ENCODE measurements at regions not wholly inside any gene's neighbourhood (a gene's known extent, or its start where the extent isn't known, plus 50 kb on each side); places are given as distances from the start of the nearest gene placed in this dataset.

DNA sequence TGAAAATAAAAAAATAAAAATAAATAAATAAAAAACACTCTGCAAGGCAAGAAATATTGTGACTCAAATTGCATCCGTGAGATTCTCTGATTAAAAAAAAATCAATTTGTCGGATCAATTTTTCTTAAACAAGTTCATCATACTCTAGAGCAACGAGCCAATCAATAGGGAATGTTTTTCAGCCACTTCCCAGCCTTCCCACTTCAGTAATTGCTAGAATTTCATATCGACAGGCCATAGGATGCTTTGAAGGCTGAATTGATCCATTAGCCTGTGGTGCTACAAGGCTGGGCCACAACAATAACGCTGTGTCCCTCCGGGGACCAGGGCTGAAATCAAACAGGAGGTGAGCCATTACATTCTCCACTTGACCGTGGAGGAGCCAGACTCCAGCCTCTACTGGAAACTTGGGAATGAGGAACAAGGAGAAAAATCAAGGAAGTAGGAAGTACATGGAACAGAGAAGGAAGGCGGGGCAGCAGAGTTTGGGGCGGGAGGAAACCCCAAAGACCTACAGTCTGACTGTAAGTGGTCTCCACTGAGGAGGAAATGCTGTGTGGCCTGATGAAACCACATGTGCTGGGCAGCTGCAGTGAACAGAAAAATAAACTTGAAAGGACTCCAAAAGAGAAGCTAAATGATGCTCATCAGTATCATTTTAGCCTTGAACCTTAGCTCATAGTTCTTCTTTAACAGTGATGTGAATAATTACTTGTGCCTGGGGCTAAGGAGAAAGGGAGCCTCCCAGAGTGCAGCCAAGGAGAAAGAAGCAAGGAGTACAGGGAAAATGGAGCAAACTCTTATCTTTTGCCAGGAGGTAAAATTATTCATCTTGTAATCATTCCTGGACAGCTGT, 308.6 kb downstream of the TLE1 start:
- no peaks in the 10 kb centered on the region for H3K36me3 ChIP-seq (ENCODE audit: low read length)
- no peaks in the 10 kb centered on the region for H3K9me2 ChIP-seq (replicated peaks; ENCODE audit: insufficient read depth, low read length)
- no peaks in the 10 kb centered on the region for H3K79me2 ChIP-seq (ENCODE audit: insufficient read depth, low read length)
- no peak overlapping the region for H3K27ac ChIP-seq (ENCODE audit: low read depth, low read length)
- no peak overlapping the region for H2AFZ ChIP-seq (ENCODE audit: low read depth, low read length, severe bottlenecking)
- no peak overlapping the region for H3K9ac ChIP-seq (ENCODE audit: low read length)
- no peak overlapping the region for H3K4me3 ChIP-seq (ENCODE audit: insufficient read depth, low read length, poor library complexity, severe bottlenecking)
- no peaks in the 10 kb centered on the region for H4K20me1 ChIP-seq (ENCODE audit: low read depth, low read length)
- H3K27me3 ChIP-seq (ENCODE audit: low read length) = no peaks in the 10 kb centered on the region
- H3F3A ChIP-seq (ENCODE audit: insufficient read depth) = no peaks in the 10 kb centered on the region
- no peaks in the 10 kb centered on the region for H3K9me3 ChIP-seq (ENCODE audit: insufficient read depth, low read length)
- H3K4me2 ChIP-seq (ENCODE audit: low read depth, low read length, poor library complexity, severe bottlenecking) = no peak overlapping the region
- TF ChIP-seq EZH2phosphoT487 (conservative IDR thresholded peaks at IDR 0.05; ENCODE audit: low read length) = no peak
- TF ChIP-seq, protein P1, sequence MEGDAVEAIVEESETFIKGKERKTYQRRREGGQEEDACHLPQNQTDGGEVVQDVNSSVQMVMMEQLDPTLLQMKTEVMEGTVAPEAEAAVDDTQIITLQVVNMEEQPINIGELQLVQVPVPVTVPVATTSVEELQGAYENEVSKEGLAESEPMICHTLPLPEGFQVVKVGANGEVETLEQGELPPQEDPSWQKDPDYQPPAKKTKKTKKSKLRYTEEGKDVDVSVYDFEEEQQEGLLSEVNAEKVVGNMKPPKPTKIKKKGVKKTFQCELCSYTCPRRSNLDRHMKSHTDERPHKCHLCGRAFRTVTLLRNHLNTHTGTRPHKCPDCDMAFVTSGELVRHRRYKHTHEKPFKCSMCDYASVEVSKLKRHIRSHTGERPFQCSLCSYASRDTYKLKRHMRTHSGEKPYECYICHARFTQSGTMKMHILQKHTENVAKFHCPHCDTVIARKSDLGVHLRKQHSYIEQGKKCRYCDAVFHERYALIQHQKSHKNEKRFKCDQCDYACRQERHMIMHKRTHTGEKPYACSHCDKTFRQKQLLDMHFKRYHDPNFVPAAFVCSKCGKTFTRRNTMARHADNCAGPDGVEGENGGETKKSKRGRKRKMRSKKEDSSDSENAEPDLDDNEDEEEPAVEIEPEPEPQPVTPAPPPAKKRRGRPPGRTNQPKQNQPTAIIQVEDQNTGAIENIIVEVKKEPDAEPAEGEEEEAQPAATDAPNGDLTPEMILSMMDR (IDR thresholded peaks at IDR 0.05; ENCODE audit: insufficient read depth, low read length, poor library complexity, severe bottlenecking) = no peak

DNA sequence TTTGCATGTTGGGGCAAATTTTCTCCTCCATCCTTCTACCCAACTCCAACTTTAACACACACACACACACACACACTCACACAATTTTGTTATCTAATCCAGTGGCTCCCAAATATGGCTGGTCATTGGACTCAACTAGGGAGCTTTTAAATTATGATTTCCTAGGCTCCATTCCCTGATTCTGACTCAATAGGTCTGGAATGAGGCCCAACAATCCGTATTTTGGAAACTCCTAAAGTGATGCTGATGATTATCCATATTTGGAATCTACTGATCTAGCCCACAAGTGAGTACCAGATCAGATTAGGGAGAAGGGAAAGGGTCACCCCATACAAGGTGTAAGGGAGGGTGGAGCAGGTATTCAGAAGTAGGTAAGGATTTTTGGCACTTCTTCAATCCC, 309.7 kb downstream of the TLE1 start:
- Histone ChIP-seq H3K36me3 (ENCODE audit: low read length) (no peaks in the 10 kb centered on the region), H3K9me2 (replicated peaks; ENCODE audit: insufficient read depth, low read length) (no peaks in the 10 kb centered on the region), H3K9me3 (ENCODE audit: insufficient read depth, low read length) (no peaks in the 10 kb centered on the region), H3K4me2 (ENCODE audit: low read depth, low read length, poor library complexity, severe bottlenecking) (no peak overlapping the region), H2AFZ (ENCODE audit: low read depth, low read length, severe bottlenecking) (no peak overlapping the region), H3K79me2 (ENCODE audit: insufficient read depth, low read length) (no peaks in the 10 kb centered on the region), H3K27ac (ENCODE audit: low read depth, low read length) (no peak overlapping the region), H3K9ac (ENCODE audit: low read length) (no peak overlapping the region), H3F3A (ENCODE audit: insufficient read depth) (no peaks in the 10 kb centered on the region), H4K20me1 (ENCODE audit: low read depth, low read length) (no peaks in the 10 kb centered on the region), H3K27me3 (ENCODE audit: low read length) (no peaks in the 10 kb centered on the region), H3K4me3 (ENCODE audit: insufficient read depth, low read length, poor library complexity, severe bottlenecking) (no peak overlapping the region)
- TF ChIP-seq EZH2phosphoT487 (conservative IDR thresholded peaks at IDR 0.05; ENCODE audit: low read length) = no peak
- TF ChIP-seq, protein P1 (IDR thresholded peaks at IDR 0.05; ENCODE audit: insufficient read depth, low read length, poor library complexity, severe bottlenecking) = no peak

DNA sequence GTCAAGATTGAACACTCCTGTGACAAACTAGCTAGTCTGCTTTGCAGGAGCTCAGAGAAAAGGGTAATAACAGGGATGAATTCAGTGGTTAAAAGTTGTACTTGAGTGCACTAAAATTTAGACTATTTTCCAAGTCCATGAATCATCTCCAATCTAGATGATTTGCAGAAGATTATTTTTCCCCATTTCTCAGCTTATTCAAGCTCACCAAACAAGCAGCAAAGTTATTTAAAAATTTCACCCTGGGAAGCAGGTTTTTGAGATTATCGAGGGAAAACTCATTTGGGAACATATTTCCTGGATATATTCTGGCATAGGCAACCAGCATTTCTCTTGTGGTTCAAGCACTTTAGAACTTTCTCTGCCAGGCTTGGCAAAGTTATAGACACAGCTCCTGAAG, 311.4 kb downstream of the TLE1 start:
- H3K27me3 ChIP-seq (ENCODE audit: low read length) = no peaks in the 10 kb centered on the region
- H3K9me3 ChIP-seq (ENCODE audit: insufficient read depth, low read length) = no peaks in the 10 kb centered on the region
- no peak overlapping the region for H3K4me2 ChIP-seq (ENCODE audit: low read depth, low read length, poor library complexity, severe bottlenecking)
- H3K27ac ChIP-seq (ENCODE audit: low read depth, low read length) = no peak overlapping the region
- H3K36me3 ChIP-seq (ENCODE audit: low read length) = no peaks in the 10 kb centered on the region
- H3K9ac ChIP-seq (ENCODE audit: low read length) = no peak overlapping the region
- no peak overlapping the region for H2AFZ ChIP-seq (ENCODE audit: low read depth, low read length, severe bottlenecking)
- H3K4me3 ChIP-seq (ENCODE audit: insufficient read depth, low read length, poor library complexity, severe bottlenecking) = no peak overlapping the region
- no peaks in the 10 kb centered on the region for H3F3A ChIP-seq (ENCODE audit: insufficient read depth)
- TF ChIP-seq, protein P1 (IDR thresholded peaks at IDR 0.05; ENCODE audit: insufficient read depth, low read length, poor library complexity, severe bottlenecking) = no peak
- no peak for TF ChIP-seq EZH2phosphoT487 (conservative IDR thresholded peaks at IDR 0.05; ENCODE audit: low read length)
- no peaks in the 10 kb centered on the region for H3K79me2 ChIP-seq (ENCODE audit: insufficient read depth, low read length)
- no peaks in the 10 kb centered on the region for H3K9me2 ChIP-seq (replicated peaks; ENCODE audit: insufficient read depth, low read length)
- H4K20me1 ChIP-seq (ENCODE audit: low read depth, low read length) = no peaks in the 10 kb centered on the region
